ENCODE measurements at regions not wholly inside any gene's neighbourhood (a gene's known extent, or its start where the extent isn't known, plus 50 kb on each side); places are given as distances from the start of the nearest gene placed in this dataset.
"Not testable (repeated sequence)": the region's sequence is repeated elsewhere in the genome, so short reads cannot be mapped to it uniquely, and the experiment has no call there.

DNA sequence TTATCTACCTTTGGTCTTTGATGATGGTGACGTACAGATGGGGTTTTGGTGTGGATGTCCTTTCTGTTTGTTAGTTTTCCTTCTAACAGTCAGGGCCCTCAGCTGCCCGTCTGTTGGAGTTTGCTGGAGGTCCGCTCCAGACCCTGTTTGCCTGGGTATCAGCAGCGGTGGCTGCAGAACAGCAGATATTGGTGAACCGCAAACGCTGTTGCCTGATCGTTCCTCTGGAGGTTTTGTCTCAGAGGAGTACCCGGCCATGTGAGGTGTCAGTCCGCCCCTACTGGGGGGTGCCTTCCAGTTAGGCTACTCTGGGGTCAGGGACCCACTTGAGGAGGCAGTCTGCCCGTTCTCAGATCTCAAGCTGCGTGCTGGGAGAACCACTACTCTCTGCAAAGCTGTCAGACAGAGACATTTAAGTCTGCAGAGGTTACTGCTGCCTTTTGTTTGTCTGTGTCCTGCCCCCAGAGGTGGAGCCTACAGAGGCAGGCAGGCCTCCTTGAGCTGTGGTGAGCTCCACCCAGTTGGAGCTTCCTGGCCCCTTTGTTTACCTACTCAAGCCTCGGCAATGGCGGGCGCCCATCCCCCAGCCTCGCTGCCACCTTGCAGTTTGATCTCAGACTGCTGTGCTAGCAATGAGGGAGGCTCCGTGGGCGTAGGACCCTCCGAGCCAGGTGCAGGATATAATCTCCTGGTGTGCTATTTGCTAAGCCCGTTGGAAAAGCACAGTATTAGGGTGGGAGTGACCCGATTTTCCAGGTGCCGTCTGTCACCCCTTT is 68.5 kb upstream of the ECI2 start:
- not testable (repeated sequence) for DNase-seq

DNA sequence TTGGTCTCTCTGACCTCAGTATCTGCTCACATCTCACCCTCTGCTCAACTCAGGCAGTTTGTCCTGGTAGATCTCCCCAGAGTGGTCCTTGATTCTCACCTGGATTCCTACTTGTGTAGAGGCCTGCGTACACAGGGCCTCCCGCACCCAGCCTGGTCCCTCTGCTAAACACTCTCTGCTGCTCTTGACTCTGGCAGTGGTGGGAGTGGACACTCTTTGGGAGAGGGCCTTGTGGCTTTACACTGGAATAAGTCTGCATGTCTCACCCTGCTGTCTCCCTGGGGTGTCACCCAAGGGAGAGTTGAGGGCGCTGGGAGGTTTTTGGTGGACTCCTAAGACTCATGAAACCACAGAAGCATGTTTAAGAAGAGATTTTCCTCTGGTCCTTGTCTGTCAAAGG is 57.3 kb upstream of the ECI2 start:
- no peak for DNase-seq

DNA sequence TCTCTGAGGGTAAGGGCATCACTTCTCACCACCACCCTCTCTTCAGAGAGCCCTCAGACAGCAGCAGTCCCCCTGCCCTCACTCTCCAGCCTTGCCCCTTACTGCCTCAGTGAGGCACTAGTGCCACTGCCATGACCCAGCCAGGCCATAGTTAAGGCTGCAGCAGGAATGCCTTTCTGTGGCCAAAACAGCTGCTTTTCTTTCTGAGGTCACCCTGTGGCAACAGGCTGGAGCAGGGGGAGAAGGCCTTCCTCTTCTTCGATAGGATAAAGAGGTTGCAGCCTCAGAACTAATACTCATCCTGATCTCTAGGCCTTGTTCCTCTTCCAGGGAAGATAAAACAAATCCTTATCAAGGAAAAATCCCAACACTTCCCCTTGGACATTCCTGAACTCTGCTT is 56.8 kb upstream of the ECI2 start:
- no peak for DNase-seq

DNA sequence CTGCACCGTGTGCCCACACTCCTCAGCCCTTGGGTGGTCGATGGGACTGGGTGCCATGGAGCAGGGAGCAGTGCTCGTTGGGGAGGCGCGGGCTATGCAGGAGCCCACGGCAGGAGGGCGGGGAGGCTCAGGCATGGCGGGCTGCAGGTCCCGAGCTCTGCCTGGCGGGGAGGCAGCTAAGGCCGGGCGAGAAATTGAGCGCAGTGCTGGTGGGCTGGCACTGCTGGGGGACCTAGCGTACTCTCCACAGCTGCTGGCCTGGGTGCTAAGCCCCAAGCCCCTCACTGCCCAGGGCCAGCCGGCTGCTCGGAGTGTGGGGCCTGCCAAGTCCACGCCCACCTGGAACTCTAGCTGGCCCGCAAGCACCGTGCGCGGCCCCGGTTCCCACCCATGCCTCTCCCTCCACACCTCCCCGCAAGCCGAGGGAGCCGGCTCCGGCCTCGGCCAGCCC is 55.9 kb upstream of the ECI2 start:
- no peak for DNase-seq

DNA sequence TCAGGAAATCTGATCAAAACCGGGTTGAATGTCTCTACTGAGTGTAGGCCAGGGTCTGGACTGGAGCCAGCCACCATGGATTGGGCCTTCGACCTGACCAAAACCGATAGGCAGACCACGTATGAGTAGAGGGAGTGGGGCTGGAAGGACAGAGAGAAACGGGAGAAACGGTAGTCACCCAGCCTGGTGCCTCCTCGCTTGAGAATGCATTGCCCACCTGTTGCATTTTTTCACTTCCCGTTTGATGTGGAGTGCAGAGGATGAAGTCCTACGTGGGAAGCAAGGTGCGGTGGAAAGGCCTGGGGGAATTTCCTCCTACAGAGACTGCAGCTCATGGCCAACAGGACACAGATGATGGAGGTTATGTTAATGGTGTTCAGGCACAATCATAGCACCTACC is 53.9 kb upstream of the ECI2 start:
- DNase-seq: no peak

DNA sequence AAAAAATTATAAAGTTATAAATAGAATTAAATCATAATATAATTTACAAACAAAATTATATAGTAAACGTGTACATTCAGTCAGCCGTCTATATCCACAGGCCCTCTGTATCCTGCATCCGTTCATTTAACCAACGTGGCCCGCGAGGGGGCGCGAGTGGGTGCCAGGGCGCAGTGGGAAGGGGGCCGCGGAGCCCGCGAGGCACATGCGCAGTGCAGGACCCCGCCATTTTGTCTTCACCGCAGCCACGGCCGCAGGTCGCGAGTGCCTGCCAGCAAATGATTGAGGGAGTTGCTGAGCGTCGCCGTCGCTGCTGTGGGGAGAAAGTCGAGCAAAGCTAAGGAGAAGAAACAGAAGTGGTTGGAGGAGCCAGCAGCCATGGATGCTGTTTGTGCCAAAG is 53.4 kb upstream of the ECI2 start:
- no peak for DNase-seq

DNA sequence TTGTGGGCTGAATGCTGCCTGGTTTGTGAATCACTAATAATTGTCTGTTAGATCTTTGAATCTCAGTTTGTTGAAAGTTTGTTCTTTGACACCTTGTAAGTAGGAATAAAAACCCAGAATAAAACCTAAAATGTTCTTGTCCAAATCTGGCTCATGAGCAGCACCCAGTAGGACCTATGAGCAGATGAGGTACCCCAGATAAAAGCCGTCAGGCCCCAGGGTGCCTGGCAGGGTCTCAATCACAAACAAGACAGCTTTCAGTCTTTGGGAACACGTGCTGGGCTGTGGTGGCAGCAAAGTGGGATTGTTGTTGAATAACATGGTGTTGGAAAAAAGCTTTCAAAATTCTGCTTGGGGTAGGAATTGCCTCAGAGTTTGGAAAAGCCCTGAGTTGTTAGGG is 52.1 kb upstream of the ECI2 start:
- no peak for DNase-seq

DNA sequence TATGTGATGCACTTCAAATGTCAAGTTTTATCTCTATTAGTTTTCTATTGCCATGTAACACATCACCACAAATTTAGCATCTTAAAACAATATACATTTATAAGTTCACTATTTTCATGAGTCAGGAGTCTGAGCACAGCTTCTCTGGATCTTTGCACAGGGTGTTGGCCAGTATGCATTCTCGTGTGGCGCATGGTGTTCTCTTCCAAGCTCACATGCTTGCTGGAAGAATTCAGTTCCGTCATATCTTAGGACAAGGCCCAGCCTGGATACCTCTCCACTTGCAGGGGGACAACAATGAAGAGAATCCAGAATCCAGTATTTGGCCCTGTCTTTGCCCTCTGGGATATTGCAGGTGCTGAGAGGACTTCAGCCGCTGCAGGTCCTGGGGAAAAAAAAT is 51.0 kb upstream of the ECI2 start:
- peak in 2 of 3 donors; percentile 18 to 19 for DNase-seq

DNA sequence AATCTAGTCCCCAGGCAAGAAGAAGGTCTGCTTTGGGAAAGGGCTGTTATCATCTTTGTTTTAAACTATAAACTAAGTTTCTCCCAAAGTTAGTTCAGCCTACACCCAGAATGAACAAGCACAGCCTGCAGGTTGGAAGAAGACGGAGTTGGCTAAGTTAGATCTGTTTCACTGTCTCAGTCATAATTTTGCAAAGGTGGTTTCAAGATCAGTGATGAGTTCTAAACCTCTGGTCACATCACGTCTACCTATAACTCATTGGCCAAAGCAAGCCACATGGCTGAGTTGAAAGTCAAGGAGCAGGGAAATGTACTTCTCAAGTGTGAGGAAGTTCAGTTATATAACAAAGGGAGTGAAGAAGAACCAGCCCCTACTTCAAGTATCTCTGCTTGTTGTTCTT is 50.5 kb upstream of the ECI2 start:
- no peak for DNase-seq

DNA sequence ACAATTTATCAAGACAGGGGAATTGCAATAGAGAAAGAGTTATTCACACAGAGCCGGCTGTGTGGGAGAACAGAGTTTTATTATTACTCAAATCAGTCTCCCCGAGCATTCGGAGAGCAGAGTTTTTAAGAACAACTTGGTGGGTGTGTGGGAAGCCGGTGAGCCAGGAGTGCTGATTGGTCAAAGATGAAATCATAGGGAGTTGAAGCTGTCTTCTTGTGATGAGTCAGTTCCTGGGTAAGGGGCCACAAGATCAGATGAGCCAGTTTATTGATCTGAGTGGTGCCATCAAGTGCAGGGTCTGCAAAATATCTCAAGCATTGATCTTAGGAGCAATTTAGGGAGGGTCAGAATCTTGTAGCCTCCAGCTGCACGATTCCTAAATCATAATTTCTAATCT is 50.0 kb upstream of the ECI2 start:
- DNase-seq: no peak
